ENCODE measurements at regions not wholly inside any gene's neighbourhood (a gene's known extent, or its start where the extent isn't known, plus 50 kb on each side); places are given as distances from the start of the nearest gene placed in this dataset.

DNA sequence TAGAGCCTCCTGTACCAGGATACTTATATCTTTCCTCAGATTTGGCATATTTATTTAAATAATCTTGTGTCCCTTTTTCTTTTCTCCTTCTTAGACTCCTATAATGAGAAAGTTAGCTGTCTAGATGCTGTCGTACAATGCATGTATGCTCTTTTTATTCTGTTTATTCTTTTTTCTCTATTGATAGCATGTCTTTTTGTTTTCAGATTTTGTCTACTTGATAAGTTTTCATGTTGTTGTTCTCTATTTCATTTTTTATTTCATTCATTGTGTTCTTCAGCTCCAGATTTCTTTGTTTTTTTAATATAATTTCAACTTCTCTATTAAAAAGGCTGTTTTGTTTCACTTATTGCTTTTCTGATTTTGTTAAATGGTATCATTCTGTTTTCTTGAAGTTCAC is 674.3 kb upstream of the POU3F3 start:
- no peak for DNase-seq

DNA sequence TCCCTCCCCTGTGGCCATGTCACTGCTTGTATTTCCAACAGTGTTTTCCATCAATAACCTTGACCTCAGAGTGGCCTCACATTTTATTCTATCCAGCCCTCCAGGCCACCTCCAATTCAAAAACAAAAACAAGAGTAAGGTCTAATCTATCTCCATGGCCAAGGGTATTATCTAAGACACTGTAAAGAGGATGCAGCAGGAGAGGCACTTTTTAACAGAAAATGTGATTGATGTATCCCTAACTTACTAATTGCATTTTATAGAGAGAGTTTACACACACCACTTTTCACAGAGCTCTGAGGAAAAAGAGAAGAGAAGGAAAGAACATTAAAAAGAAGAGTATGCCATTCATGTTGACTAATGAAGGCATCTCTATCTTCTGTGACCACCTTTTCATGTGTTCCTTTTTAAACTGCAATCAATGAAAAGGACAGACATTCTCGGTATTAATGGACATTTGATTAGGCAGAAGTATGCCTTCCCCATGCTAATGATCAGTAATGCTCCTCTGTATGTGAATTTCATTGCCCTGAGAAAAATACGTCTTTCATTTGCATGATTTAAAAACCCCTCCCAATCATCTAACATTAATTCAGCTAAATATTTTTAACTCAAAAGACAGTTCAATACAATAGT is 653.3 kb upstream of the POU3F3 start:
- no peak for DNase-seq

DNA sequence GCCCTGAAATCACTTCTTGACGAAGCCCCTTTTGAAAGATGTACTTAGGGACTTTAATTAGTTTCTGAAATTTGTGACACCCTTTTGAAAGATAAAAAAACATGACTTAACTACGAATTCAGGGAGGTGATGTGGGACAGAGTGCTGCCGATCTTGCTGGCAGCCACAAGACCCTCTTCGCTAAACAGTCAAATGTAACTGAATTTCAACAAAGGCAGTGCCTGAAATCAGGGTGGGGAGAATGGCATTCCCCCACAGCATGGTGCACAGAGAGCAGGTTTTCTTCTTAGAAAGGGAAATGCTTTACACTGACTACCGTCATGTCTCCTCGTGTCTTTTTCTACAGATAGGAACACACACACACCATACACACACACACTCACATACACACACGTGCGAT is 640.2 kb upstream of the POU3F3 start:
- no peak for DNase-seq

DNA sequence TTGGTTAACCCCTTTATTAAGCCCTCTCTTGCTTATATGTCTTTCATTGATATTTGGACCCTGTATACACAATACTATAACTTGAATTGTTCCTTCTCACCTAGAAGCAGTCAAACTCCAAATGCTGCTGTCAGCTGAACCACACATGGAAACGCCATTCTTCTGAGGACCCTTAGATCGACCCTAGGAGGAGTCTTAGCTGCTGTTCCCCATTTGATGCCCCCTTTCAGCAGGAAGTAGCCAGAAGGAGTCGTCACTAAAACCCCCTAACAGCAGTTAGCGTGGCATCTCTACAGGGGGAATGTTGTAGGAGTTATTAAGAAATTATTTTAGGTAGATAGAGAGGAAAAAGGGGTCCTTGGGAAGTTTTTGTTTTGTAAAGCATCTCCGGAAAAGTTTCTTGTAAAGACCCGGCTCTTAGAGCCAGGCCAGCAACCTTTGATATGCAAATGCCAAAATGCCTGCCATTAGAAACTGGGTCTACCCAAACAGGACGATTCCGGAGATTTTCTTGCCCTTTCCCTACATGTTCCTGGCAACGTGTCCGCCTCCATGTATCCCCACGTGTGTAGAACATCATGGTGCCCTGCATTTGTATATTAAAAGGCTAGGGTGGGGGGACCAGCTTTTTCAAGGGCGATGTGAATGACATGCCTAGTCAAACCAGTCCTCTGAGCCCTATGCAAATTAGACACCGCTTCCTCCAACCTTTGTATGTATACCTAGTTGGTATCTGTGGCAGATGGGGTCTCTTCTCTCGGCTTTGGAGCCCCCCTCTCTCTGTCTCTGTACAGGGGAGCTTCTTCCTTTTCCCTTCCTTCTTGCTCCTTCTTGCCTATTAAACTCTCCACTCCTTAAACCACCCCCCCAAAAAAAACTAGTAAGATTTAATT is 638.4 kb upstream of the POU3F3 start:
- DNase-seq = no peak

DNA sequence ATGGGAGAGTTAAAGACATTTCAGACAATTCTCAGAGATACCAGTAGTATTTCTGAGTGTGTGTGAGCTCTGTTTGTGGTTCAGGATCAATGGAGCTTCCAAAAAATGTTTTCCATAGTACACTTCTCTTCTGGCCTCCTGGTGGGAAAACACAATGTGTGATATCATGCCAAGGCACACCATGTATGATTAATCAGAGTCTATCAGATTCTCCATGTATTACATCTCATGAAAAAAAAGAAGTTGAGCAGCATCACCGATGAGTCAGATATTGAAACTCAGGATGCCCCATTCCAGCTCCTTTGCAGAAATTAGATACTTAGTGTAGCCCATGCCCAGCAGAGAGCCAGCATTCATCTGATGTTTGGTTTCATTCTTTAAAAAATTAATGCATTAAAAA is 620.3 kb upstream of the POU3F3 start:
- DNase-seq = no peak

DNA sequence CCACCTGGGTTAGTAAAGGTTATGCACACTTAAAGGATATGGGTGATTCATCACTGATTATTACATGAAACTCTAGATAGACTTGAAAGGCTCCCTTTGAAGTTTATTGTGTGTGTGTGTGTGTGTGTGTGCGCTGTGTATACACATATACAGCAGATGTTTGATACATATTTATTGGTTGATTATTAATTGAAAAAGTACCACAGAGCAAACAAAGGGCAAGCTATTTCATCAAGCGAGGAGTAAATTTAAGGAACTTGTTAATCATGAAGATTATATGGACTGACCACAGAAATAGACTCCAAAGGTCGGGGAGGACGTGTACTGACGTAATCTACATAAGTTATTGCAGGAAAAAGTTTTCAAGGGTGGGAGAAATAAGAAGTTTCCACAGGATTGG is 617.4 kb upstream of the POU3F3 start:
- no peak for DNase-seq

DNA sequence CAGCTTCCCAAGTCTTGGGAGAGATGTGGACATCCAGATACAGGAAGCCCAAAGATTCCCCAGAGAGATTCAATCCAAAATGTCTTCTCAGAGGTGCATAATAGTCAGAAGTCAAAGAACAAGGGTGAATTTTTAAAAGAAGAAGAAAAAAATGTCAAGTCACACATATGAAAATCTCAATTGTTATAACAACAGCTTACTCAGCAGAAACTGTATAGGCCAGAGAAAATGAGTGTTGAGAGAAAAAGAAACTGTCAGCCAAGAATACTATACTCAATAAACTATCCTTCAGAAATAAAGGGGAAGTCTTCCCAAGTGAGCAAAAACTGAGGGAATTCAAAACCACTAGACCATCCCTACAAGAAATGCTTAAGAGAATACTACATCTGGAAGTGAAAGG is 612.9 kb upstream of the POU3F3 start:
- DNase-seq = no peak

DNA sequence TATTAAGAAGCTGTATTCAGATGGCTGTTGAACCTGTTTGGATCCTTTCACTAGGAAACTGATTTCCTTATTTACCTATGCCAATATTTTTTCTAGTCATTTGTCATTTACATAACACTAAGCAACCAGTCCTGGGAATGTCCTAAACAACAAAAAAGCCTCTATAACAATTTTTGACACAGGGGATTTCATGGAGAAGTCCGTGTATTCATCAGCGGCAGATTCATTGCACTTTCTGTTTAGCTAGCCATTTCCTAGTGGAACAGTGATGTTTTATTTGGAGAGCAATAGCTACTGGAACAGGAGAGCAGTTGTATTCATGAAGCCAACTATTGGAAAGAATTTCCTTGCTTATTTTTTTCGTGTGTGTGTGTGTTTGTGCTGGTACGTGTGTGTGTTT is 604.3 kb upstream of the POU3F3 start:
- no peak for DNase-seq

DNA sequence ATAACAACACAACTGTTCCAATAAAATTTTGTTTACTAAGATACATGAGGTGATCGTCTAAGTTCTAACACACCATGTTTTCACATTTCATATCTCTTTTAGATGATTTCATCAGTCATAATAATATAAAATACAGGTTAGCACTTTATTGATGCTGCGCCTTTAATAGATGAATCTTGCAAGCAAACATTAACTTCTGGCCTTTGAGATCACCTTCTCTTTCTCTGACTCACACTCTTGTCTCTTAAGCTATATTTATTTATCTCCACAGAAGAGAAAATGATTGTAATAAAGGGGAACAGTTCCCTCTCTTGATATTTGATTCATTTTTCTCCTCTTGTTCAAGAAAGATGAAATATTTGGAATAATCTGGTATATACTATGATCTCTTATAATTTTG is 603.3 kb upstream of the POU3F3 start:
- DNase-seq = no peak

DNA sequence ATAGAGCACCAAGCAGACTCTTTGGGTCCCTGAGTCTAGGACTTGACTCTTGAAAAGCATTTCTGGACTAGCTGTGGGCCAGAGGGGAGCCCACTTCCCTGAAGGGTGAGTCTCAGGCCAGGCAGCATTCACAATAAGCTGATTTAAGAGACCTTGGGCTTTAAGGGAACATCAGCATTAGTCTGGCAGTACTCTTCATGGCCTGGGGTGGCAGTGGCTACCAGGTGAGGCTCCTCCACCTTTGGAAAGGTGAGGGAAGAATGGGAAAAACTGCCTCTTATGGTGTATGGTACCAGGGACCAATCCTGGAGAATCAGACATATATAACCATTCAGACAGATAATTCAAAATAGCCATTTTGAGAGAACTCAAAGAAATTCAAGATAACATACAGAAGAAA is 599.9 kb upstream of the POU3F3 start:
- no peak for DNase-seq

DNA sequence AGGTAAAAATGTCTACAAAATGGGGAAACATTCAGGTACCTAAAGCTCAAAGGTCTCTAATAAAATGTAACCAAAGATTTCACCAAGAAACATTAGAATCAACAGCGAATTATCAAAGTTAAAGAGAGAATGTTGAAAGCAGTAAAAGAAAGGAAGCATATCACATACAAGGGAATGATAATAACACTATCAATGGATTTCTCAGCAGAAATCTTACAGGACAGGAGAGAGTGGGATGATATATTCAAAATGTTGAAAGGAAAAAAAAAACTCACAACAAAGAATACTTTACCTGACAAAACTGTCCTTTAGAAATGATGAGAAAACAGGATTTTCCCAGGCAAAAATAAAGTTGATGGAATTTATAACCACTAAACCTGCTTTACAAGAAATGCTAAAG is 591.2 kb upstream of the POU3F3 start:
- no peak for DNase-seq

DNA sequence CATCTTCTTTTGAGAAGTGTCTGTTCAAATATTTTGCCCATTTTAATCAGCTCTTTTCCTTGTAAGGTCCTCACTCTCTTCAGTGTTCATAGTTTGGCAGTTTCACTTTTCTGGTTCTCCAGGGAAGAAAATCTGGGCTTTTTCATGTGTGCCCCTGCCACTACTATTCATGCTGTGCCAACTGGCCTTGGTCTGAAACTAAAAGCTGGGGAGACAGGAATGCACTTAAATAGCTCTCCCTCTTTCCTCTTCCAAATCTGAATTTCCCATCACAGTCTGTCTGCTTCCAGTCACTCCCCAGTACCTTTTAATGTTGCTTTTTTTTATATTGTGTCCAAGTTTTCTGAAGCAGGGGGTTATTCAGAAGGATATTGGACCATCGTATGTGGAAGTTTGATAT is 574.3 kb upstream of the POU3F3 start:
- DNase-seq = no peak

DNA sequence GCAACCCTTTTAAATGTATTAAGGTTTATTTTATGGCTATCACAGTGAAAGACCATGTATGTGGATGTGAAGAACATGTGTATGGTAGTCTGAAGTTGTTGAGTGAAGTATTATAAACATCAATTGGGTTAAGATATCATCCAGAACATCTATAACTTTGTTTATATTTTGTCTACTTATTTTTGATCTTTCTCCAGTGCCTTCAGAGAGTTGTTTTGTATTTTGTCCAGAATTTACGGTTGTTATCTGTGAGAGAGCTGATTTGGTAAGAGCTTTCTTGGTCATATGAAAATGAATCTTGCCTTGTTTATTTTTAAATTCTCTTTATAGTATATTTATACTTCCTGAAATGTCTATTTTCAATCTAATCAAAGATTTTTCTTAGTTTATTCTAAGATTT is 573.7 kb upstream of the POU3F3 start:
- DNase-seq = no peak

DNA sequence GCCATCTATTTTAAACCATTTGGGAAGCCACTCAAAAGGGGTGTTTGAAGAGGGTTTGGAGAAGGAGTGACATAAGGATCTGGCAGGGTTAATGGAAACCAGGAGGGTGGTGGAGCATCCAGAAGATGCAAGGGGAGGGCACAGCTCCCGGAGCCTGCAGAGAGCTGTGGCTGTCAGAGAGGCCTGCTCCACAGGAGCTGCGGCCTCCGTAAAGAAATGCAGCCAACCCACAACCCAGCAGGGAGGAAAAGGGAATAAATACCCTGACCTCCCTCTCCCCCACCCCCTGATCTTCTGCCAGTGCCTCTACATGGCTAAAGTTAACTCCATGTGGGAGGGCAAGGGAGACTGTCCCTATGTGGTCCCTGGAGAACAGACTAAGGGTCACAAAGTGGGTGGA is 567.1 kb upstream of the POU3F3 start:
- no peak for DNase-seq

DNA sequence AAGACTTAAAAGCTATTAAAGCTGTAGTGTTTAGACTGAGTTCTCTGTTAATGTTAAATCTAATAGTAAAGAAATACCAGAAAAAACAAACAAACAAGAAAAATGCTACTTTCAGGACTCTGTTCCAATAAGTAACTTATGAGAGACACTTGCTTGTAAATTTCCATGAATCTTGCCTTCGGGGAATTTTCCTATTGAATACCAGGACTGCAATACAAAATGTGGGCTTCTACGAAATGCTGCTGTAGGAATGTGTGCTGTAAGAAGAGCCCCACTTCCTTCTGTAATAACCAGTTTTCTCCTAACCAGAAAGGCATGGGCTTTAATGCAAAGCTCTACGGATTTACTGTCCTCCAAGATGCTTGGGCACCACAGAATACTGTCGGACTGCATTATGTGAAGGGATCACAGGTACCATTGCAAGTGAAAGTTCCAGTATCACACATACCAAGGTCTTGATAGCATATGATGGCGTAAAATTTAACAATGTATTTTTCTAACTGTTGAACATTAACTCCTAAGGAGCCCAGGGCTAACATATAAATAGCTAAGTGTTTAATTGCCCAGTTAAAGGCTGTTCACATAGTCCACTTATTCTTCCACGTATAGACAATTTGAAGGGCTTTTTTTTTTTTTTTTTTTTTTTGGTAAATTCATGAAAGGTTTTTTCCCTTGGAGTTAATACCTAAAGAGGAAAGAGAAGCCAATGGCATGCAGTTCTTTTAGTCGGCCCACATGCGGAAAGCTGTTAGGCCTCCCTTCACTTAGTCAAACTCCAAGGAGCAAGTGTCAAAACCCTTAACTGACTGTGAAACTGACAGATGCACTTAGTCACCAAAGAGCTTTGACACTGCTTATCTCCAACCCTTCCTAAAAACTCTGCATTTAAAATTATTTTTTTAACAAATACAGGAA is 564.0 kb upstream of the POU3F3 start:
- DNase-seq = no peak

DNA sequence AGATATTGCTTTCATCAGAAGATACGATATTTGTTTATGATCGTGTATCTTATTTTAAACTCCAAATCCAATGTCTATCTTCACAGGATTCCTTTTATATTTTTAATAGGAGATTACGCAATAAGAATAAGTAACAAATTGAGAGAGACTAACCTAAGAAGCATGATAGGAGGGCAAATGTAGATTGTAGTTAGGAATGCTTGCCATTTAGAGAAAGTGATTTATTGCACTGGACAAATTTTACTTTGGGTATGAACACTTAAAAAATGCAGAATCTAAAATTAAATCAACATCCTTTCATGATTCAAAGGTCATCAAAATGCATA is 563.4 kb upstream of the POU3F3 start:
- DNase-seq = no peak

DNA sequence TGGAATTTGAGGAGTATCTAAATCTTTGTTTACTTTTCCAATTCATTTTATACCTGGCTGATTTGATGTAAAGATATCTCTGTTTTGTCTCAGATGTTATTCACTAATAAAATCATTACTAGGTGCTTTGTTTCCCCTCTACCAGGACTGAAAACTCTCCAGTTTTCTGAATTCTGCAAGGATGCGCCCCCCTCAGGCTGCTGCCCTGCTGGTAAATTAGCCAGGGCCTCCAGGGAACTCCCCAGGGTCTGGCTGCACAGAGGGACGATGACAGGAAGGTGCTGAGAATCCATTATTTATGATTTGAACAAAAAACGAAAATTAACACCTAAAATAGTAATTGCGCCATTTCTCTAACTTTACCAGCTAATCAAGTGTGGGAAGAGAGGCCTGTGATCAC is 541.2 kb upstream of the POU3F3 start:
- no peak for DNase-seq

DNA sequence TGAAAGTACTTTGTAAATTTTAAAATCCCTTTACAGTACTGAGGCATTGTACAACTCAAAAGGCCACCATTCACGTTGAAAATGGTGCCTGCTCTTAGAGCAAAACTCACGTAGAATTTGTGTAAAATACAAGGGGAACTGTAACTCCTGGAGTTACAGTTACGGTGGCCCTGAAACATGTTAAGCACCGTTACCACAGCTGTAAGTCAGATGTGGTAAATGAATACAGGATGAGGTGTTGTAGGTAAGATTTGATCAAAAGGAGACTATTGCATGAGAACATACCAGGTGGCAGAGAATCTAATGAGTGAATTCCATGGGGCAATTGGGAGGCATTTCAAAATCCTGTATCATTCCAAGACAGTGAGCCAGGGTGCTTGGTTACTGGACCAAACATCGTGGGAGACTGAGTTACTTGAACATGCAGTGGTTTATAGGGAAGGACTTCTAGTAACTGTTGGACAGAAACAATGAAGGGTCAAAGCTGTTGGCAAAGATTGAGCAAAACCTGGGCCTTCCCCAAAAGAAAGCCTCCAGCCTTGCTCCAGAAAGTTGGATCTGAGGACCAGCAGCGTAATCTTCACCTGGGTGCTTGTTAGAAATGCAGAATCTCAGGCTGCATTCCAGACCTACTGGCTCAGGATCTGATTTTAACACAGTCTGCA is 535.8 kb upstream of the POU3F3 start:
- no peak for DNase-seq

DNA sequence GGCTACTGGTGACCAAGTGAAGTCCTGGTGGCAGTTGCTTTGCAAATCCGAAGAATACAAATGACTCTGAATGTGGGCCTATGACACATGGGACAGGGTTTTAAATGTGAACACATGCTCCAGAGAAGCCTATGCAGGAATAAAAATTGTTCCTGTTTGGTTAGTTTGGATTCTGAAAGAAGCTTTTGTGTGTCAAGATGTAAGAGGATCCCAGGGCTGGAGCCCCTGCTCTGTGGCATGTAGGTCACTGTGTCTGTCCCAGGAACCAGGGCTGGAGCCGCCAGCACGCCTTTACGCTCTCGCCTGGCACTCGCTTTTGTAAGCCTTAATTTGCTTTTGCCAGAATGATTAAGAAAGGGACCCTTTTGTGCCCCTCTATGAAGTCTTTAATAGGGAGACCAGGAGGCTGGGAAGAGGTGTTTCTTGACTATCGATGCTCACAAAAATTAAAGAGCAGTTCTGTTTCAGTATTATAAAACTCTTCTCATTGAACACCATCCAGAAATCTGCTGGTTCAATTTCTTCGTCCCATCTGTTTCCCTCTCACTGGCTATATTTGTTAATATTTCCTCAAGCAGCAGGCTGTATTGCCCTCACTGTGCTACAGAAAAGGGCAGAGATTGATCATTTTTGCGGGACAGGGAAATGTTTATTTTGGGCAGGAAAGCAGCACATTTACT is 532.7 kb upstream of the POU3F3 start:
- DNase-seq = no peak

DNA sequence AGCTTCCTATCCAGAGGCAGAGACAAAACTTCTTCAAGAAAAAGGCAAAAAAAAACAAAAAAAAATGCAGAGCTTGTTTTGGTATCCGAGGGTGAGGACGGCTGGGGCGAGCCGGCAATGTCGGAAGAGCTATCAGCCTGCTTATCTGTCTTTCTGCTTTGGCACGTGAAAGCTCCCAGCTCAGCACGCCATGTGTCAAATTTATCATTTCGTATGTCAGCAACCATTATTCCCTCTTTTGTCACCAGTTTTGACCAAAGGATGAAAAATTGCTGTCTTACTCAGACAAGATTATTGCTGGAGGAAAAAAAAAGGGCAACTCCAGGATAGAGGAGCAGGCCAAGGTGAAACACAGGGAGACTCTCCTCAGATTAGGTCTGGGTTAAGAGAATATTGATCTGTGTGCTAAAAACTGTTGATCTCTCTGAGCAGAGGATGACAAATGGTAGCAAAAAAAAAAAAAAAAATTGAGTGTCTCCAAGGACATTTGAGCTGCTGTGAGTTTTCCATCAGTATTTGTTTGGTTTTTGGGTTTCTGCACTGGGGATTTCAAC is 532.0 kb upstream of the POU3F3 start:
- DNase-seq = no peak

DNA sequence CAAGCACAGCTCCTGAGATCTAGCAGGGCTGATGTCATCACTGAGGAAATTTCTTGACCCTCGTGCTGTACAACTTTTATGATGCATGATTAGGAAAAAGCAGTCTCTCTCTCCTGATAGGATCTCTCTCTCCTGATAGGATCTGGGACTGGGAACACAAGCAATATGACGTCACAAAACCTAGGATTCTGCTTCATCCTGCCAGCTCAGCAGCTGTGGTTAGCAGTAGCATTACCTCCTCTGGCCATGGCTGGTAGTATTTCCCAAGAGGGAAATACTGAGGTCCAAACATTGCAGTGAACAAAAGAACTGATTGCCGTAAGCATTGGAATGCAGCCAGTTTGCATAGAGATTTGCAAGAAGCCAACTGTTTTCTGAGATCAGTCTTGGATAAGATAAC is 521.2 kb upstream of the POU3F3 start:
- DNase-seq = peak in 1 of 2 experiments; percentile 23

DNA sequence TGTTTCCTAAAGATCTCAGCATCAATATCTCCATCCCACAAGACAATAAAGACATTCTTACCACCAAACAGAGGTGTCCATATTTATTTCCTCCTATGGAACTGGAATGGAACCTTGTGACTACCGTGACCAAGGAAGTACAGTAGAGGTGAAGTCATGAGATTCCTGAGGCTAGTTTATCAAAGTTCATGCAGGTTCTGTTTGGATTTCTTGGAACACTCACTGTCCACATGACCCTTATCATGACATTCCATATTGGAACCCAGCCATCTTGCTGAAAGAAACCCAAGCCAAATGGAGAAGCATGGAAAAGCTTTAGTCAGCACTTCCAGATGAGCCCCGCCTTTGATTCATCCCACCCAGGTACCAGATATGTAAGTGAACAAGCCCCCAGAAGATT is 516.0 kb upstream of the POU3F3 start:
- DNase-seq = no peak

Data from Kasumi-1 (cell line).